IPS-15b (cell line): ENCODE measurements at regions not wholly inside any gene's neighbourhood (a gene's known extent, or its start where the extent isn't known, plus 50 kb on each side); places are given as distances from the start of the nearest gene placed in this dataset.
"Not testable (repeated sequence)": the region's sequence is repeated elsewhere in the genome, so short reads cannot be mapped to it uniquely, and the experiment has no call there.

Experiments
- H3K27me3 ChIP-seq: one replicate; pipeline ENCODE4 v1.6.1; 2013; ENCODE audit warnings: low read length; ENCODE audit not compliant: control insufficient read depth, insufficient read depth
- H3K36me3 ChIP-seq: one replicate; pipeline ENCODE4 v1.6.1; 2013; ENCODE audit warnings: low read length; ENCODE audit not compliant: control insufficient read depth, insufficient read depth
- H3K4me1 ChIP-seq: one replicate; pipeline ENCODE4 v1.6.1; 2013; ENCODE audit warnings: mild to moderate bottlenecking, low read length; ENCODE audit not compliant: control insufficient read depth, insufficient read depth
- H3K4me3 ChIP-seq: one replicate; pipeline ENCODE4 v1.5.1; 2013; ENCODE audit warnings: low read depth, low read length
- H3K9ac ChIP-seq: one replicate; pipeline ENCODE4 v1.6.1; 2013; ENCODE audit warnings: low read depth, mild to moderate bottlenecking, low read length
- H3K9me3 ChIP-seq: one replicate; pipeline ENCODE4 v1.6.1; 2013; ENCODE audit warnings: mild to moderate bottlenecking, low read length; ENCODE audit not compliant: control insufficient read depth, insufficient read depth

GRCh38 chr13:73521290-73521624 lies 462.5 kb downstream of the KLF5 start:
- H3K4me3 ChIP-seq = no peak overlapping the region

GRCh38 chr13:73520566-73521289 lies 461.9 kb downstream of the KLF5 start:
- peaks cover 5% of the 10 kb centered on the region for H3K4me1 ChIP-seq
- no peak overlapping the region for H3K9ac ChIP-seq
- H3K9me3 ChIP-seq = no peaks in the 10 kb centered on the region
- H3K27me3 ChIP-seq = no peaks in the 10 kb centered on the region
- H3K4me3 ChIP-seq = no peak overlapping the region
- H3K36me3 ChIP-seq = no peaks in the 10 kb centered on the region

More at GRCh38 chr13:73521290-73521624, 462.5 kb downstream of the KLF5 start:
- H3K36me3 ChIP-seq = no peaks in the 10 kb centered on the region
- H3K9me3 ChIP-seq = no peaks in the 10 kb centered on the region
- H3K27me3 ChIP-seq = no peaks in the 10 kb centered on the region
- H3K9ac ChIP-seq = no peak overlapping the region
- H3K4me1 ChIP-seq = peaks cover 5% of the 10 kb centered on the region

- H3K4me3 ChIP-seq, H3K36me3 ChIP-seq, H3K9me3 ChIP-seq, H3K9ac ChIP-seq, H3K27me3 ChIP-seq, H3K4me1 ChIP-seq: not testable (repeated sequence)
These were observed 461.3 kb downstream of the KLF5 start for GRCh38 chr13:73520135-73520534.

- H3K4me3 ChIP-seq = no peak overlapping the region
- no peaks in the 10 kb centered on the region for H3K36me3 ChIP-seq
- H3K27me3 ChIP-seq = no peaks in the 10 kb centered on the region
- peaks cover 5% of the 10 kb centered on the region for H3K4me1 ChIP-seq
- no peaks in the 10 kb centered on the region for H3K9me3 ChIP-seq
- no peak overlapping the region for H3K9ac ChIP-seq
These were observed 460.8 kb downstream of the KLF5 start for GRCh38 chr13:73519396-73520116.

- H3K27me3 ChIP-seq = no peaks in the 10 kb centered on the region
- no peaks in the 10 kb centered on the region for H3K9me3 ChIP-seq
- H3K36me3 ChIP-seq = no peaks in the 10 kb centered on the region
- H3K9ac ChIP-seq = no peak overlapping the region
- H3K4me1 ChIP-seq = peaks cover 5% of the 10 kb centered on the region
- H3K4me3 ChIP-seq = no peak overlapping the region
These were observed 459.0 kb downstream of the KLF5 start for GRCh38 chr13:73517766-73518165.

GRCh38 chr13:73516731-73517130 lies 457.9 kb downstream of the KLF5 start:
- no peaks in the 10 kb centered on the region for H3K36me3 ChIP-seq
- H3K27me3 ChIP-seq = no peaks in the 10 kb centered on the region
- H3K4me3 ChIP-seq = no peak overlapping the region
- H3K9me3 ChIP-seq = no peaks in the 10 kb centered on the region
- peaks cover 5% of the 10 kb centered on the region for H3K4me1 ChIP-seq
- H3K9ac ChIP-seq = no peak overlapping the region

GRCh38 chr13:73514208-73514607 lies 455.4 kb downstream of the KLF5 start:
- Histone ChIP-seq H3K9ac (no peak overlapping the region), H3K4me3 (no peak overlapping the region), H3K4me1 (peaks cover 2% of the 10 kb centered on the region), H3K36me3 (no peaks in the 10 kb centered on the region), H3K9me3 (no peaks in the 10 kb centered on the region), H3K27me3 (no peaks in the 10 kb centered on the region)

GRCh38 chr13:73513751-73514150 lies 454.9 kb downstream of the KLF5 start:
- H3K4me3 ChIP-seq = no peak overlapping the region
- H3K27me3 ChIP-seq = no peaks in the 10 kb centered on the region
- no peak overlapping the region for H3K9ac ChIP-seq
- no peaks in the 10 kb centered on the region for H3K36me3 ChIP-seq
- H3K4me1 ChIP-seq = peaks cover 2% of the 10 kb centered on the region
- H3K9me3 ChIP-seq = no peaks in the 10 kb centered on the region

- Histone ChIP-seq H3K4me1 (no peaks in the 10 kb centered on the region), H3K9ac (no peak overlapping the region), H3K4me3 (no peak overlapping the region), H3K27me3 (no peaks in the 10 kb centered on the region), H3K9me3 (no peaks in the 10 kb centered on the region), H3K36me3 (no peaks in the 10 kb centered on the region)
These were observed 450.0 kb downstream of the KLF5 start for GRCh38 chr13:73508841-73509240.

- Histone ChIP-seq H3K36me3 (no peaks in the 10 kb centered on the region), H3K9me3 (no peaks in the 10 kb centered on the region), H3K4me3 (no peak overlapping the region), H3K4me1 (no peaks in the 10 kb centered on the region), H3K9ac (no peak overlapping the region), H3K27me3 (no peaks in the 10 kb centered on the region)
These were observed 446.6 kb downstream of the KLF5 start for GRCh38 chr13:73505376-73505890.

- no peak overlapping the region for H3K9ac ChIP-seq
- no peak overlapping the region for H3K4me3 ChIP-seq
- no peaks in the 10 kb centered on the region for H3K9me3 ChIP-seq
- H3K27me3 ChIP-seq = no peaks in the 10 kb centered on the region
- H3K36me3 ChIP-seq = no peaks in the 10 kb centered on the region
- H3K4me1 ChIP-seq = no peaks in the 10 kb centered on the region
These were observed 440.9 kb downstream of the KLF5 start for GRCh38 chr13:73499695-73500094.

- Histone ChIP-seq H3K4me1 (no peaks in the 10 kb centered on the region), H3K36me3 (no peaks in the 10 kb centered on the region), H3K9me3 (no peaks in the 10 kb centered on the region), H3K9ac (no peak overlapping the region), H3K4me3 (no peak overlapping the region), H3K27me3 (no peaks in the 10 kb centered on the region)
These were observed 438.6 kb downstream of the KLF5 start for GRCh38 chr13:73497430-73497829.
